ENCODE measurements at regions not wholly inside any gene's neighbourhood (a gene's known extent, or its start where the extent isn't known, plus 50 kb on each side); places are given as distances from the start of the nearest gene placed in this dataset.

DNA sequence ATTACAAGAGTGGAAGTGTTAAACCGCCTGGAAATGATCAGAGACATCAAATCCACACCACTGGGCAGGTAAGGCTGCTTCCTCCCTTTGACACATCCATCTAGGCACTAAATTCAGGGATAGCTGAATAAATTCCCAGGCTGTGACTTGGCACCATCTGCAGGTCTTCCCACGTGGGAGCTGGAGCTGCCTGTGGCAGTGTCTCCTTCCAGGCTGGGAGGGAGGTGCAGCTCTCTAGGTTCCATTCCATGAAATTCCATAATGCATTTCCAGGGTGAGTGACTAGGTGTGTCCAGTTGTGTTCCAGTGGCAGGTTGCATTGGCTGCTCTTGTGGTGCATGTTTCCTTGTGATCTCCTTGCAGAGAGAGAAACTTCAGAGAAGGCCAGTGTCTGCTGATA, 188.9 kb upstream of the CXCR4 start:
- Histone ChIP-seq H3K9me3 (no peaks in the 10 kb centered on the region), H3K27me3 (no peaks in the 10 kb centered on the region), H3K27ac (no peak overlapping the region), H3K4me3 (no peak overlapping the region), H3K36me3 (no peaks in the 10 kb centered on the region), H3K4me1 (no peaks in the 10 kb centered on the region)
- WGBS, 2 donors: 66 to 72% methylated on average over 2 of the region's 2 CpGs
- TF ChIP-seq CTCF (IDR thresholded peaks at IDR 0.05) (no peak), POLR2A (IDR thresholded peaks at IDR 0.05) (no peak), EP300 (IDR thresholded peaks at IDR 0.05) (no peak)
- no peak for DNase-seq (ENCODE audit: low spot score in 2 of 2)

GRCh38 chr2:136305517-136306192, 187.7 kb upstream of the CXCR4 start:
- WGBS, 2 donors: 85 to 89% methylated on average over 7 of the region's 7 CpGs

GRCh38 chr2:136301006-136301405, 183.1 kb upstream of the CXCR4 start:
- H3K27me3 ChIP-seq: no peaks in the 10 kb centered on the region
- no peaks in the 10 kb centered on the region for H3K9me3 ChIP-seq
- no peak for DNase-seq (ENCODE audit: low spot score in 2 of 2)
- H3K4me1 ChIP-seq: no peaks in the 10 kb centered on the region
- 77 to 86% methylated on average over 10 of the region's 10 CpGs for WGBS, 2 donors
- no peak overlapping the region for H3K27ac ChIP-seq
- no peaks in the 10 kb centered on the region for H3K36me3 ChIP-seq
- no peak overlapping the region for H3K4me3 ChIP-seq
- no peak for TF ChIP-seq CTCF (IDR thresholded peaks at IDR 0.05)
- TF ChIP-seq EP300 (IDR thresholded peaks at IDR 0.05): no peak
- no peak for TF ChIP-seq POLR2A (IDR thresholded peaks at IDR 0.05)

More at GRCh38 chr2:136305517-136306192, 187.7 kb upstream of the CXCR4 start:
- no peaks in the 10 kb centered on the region for H3K36me3 ChIP-seq
- TF ChIP-seq CTCF (IDR thresholded peaks at IDR 0.05): no peak
- no peak for TF ChIP-seq EP300 (IDR thresholded peaks at IDR 0.05)
- no peak for TF ChIP-seq POLR2A (IDR thresholded peaks at IDR 0.05)
- no peaks in the 10 kb centered on the region for H3K27me3 ChIP-seq
- no peaks in the 10 kb centered on the region for H3K4me1 ChIP-seq
- no peak for DNase-seq (ENCODE audit: low spot score in 2 of 2)
- H3K4me3 ChIP-seq: no peak overlapping the region
- H3K27ac ChIP-seq: no peak overlapping the region
- no peaks in the 10 kb centered on the region for H3K9me3 ChIP-seq

DNA sequence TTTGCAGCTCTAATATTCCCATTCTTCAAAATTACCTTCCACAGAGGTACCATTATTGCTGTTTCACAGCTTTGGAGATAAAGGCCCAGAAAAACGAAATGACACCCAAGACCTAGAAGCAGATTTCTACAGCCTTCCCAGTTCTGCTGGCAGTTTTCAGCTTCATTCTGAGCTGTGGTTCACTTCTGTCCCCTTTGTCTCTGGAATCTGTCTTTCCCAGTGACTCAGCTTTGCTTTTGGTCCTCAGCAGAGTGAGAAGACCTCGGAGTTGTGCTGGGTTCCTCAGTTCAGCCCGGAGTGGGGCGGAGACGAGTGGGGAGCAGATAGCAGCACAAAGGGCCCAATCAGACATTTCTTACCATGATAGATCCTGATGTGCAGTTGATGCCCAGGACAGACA, 180.7 kb upstream of the CXCR4 start:
- WGBS, 2 donors: 73 to 84% methylated on average over 5 of the region's 5 CpGs
- DNase-seq (ENCODE audit: low spot score in 2 of 2): no peak
- Histone ChIP-seq H3K4me1 (no peaks in the 10 kb centered on the region), H3K27me3 (no peaks in the 10 kb centered on the region), H3K9me3 (no peaks in the 10 kb centered on the region), H3K36me3 (no peaks in the 10 kb centered on the region), H3K27ac (no peak overlapping the region), H3K4me3 (no peak overlapping the region)
- no peak for TF ChIP-seq CTCF (IDR thresholded peaks at IDR 0.05)
- TF ChIP-seq POLR2A (IDR thresholded peaks at IDR 0.05): no peak
- no peak for TF ChIP-seq EP300 (IDR thresholded peaks at IDR 0.05)

GRCh38 chr2:136297994-136298393, 180.0 kb upstream of the CXCR4 start:
- no peak overlapping the region for H3K4me3 ChIP-seq
- no peaks in the 10 kb centered on the region for H3K27me3 ChIP-seq
- no peak for TF ChIP-seq POLR2A (IDR thresholded peaks at IDR 0.05)
- TF ChIP-seq CTCF (IDR thresholded peaks at IDR 0.05): no peak
- TF ChIP-seq EP300 (IDR thresholded peaks at IDR 0.05): no peak
- H3K9me3 ChIP-seq: no peaks in the 10 kb centered on the region
- H3K4me1 ChIP-seq: no peaks in the 10 kb centered on the region
- no peak overlapping the region for H3K27ac ChIP-seq
- no peak for DNase-seq (ENCODE audit: low spot score in 2 of 2)
- no peaks in the 10 kb centered on the region for H3K36me3 ChIP-seq
- 87% methylated on average over 4 of the region's 4 CpGs for WGBS, 2 donors

All from tibial nerve (tissue), 4 donors.